ENCODE measurements at regions not wholly inside any gene's neighbourhood (a gene's known extent, or its start where the extent isn't known, plus 50 kb on each side); places are given as distances from the start of the nearest gene placed in this dataset.

DNA sequence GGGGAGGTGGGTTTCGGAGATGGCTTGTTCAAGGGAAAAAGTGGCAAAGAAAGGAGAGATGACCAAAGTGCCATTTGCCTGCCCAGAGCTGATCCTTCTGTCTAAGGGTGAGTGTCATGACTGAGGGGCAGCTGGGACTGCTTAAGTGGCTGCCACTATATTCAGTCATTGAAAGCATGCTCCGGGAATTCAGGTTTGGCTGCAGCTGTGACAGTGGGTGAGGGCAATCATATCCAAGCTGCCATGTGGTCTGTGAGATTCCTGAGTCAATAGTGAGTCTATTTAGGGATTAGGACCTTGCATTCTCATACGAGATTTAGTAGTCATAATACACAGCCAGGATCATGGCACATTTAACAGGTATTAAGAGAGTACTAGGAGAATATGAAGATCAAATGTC, 138.8 kb upstream of the BANK1 start:
- H3K4me2 ChIP-seq: no peak overlapping the region
- no peaks in the 10 kb centered on the region for H3K36me3 ChIP-seq (replicated peaks; ENCODE audit: insufficient read depth, low read depth)
- H3K9me3 ChIP-seq (ENCODE audit: low read depth): no peaks in the 10 kb centered on the region
- WGBS (ENCODE audit: low lambda C conversion rate, missing lambda C conversion rate): 43% methylated on average over 3 of the region's 3 CpGs
- H3K27me3 ChIP-seq: no peaks in the 10 kb centered on the region
- H3K27ac ChIP-seq: no peak overlapping the region
- DNase-seq (ENCODE audit: low spot score): no peak
- H3K9me2 ChIP-seq (replicated peaks; ENCODE audit: insufficient read depth): no peaks in the 10 kb centered on the region
- no peaks in the 10 kb centered on the region for H4K20me1 ChIP-seq (ENCODE audit: insufficient read depth, poor library complexity, severe bottlenecking)
- H2AFZ ChIP-seq: no peak overlapping the region
- TF ChIP-seq EZH2phosphoT487 (IDR thresholded peaks at IDR 0.05; ENCODE audit: low read depth, severe bottlenecking, unreplicated experiment) (no peak), EZH2 (IDR thresholded peaks at IDR 0.05; ENCODE audit: borderline replicate concordance) (no peak)
- TF ChIP-seq, protein P1, sequence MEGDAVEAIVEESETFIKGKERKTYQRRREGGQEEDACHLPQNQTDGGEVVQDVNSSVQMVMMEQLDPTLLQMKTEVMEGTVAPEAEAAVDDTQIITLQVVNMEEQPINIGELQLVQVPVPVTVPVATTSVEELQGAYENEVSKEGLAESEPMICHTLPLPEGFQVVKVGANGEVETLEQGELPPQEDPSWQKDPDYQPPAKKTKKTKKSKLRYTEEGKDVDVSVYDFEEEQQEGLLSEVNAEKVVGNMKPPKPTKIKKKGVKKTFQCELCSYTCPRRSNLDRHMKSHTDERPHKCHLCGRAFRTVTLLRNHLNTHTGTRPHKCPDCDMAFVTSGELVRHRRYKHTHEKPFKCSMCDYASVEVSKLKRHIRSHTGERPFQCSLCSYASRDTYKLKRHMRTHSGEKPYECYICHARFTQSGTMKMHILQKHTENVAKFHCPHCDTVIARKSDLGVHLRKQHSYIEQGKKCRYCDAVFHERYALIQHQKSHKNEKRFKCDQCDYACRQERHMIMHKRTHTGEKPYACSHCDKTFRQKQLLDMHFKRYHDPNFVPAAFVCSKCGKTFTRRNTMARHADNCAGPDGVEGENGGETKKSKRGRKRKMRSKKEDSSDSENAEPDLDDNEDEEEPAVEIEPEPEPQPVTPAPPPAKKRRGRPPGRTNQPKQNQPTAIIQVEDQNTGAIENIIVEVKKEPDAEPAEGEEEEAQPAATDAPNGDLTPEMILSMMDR (IDR thresholded peaks at IDR 0.05; ENCODE audit: poor library complexity): no peak
- H3K4me1 ChIP-seq (ENCODE audit: insufficient read depth): no peaks in the 10 kb centered on the region
- H3K79me2 ChIP-seq: no peaks in the 10 kb centered on the region
- H3K4me3 ChIP-seq: no peak overlapping the region

DNA sequence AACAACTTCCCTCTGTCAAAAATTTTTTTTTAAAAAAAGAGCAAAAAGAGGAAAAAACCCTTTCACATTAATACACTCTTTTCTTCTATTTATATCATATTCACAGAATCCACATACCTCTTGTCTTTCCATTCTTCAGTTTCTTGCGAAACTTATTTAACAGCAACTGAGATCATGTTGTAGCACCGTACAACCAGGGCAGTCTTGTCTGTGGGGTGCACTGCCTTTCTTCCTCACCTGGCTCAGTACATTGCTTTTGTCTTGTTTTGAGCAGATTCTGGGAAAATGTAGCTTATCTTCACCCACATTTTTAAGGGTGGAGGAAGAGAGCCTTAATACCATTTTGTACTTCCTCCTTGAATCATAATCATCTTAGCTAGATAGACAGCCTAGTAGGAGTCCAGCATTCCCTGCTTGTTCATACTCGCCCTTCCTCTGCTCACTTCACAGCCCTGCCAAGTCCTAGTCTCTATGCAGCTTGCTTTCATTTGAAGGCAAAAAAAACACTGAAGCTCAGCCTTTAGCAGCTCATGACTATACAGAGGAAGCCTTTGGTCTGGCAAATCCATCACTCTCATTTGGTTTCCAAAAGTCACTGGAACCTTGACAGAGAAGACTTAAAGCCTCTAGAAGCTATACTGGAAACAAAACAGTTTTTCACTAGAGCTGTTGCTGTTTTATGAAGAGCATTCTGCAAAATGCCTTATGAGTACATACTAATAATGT, 140.6 kb upstream of the BANK1 start:
- H4K20me1 ChIP-seq (ENCODE audit: insufficient read depth, poor library complexity, severe bottlenecking): no peaks in the 10 kb centered on the region
- no peak overlapping the region for H3K4me2 ChIP-seq
- H3K4me3 ChIP-seq: no peak overlapping the region
- H2AFZ ChIP-seq: no peak overlapping the region
- no peaks in the 10 kb centered on the region for H3K9me2 ChIP-seq (replicated peaks; ENCODE audit: insufficient read depth)
- no peaks in the 10 kb centered on the region for H3K4me1 ChIP-seq (ENCODE audit: insufficient read depth)
- H3K27ac ChIP-seq: no peak overlapping the region
- TF ChIP-seq EZH2phosphoT487 (IDR thresholded peaks at IDR 0.05; ENCODE audit: low read depth, severe bottlenecking, unreplicated experiment) (no peak), EZH2 (IDR thresholded peaks at IDR 0.05; ENCODE audit: borderline replicate concordance) (no peak)
- TF ChIP-seq, protein P1 (IDR thresholded peaks at IDR 0.05; ENCODE audit: poor library complexity): no peak
- no peaks in the 10 kb centered on the region for H3K27me3 ChIP-seq
- WGBS (ENCODE audit: low lambda C conversion rate, missing lambda C conversion rate): 94% methylated on average over 3 of the region's 3 CpGs
- no peaks in the 10 kb centered on the region for H3K36me3 ChIP-seq (replicated peaks; ENCODE audit: insufficient read depth, low read depth)
- no peaks in the 10 kb centered on the region for H3K79me2 ChIP-seq
- H3K9me3 ChIP-seq (ENCODE audit: low read depth): no peaks in the 10 kb centered on the region
- no peak for DNase-seq (ENCODE audit: low spot score)

DNA sequence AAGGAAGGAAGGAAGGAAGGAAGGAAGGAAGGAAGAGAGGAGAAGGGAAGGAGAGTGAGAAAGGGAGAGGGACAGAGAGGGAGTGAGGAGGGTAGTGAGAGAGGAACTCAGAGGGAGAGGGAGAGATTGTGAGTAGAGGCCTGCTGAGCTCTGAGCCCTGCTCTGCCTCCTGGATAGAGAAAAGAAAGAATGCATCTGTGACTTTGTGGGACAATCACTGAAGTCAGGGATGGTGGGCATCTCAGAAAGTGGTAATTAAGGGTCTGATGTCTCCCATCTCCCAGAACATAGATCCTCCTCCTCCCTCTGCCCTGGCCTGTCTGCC, 142.9 kb upstream of the BANK1 start:
- no peaks in the 10 kb centered on the region for H3K27me3 ChIP-seq
- DNase-seq (ENCODE audit: low spot score): no peak
- no peaks in the 10 kb centered on the region for H3K79me2 ChIP-seq
- no peak overlapping the region for H3K27ac ChIP-seq
- TF ChIP-seq EZH2 (IDR thresholded peaks at IDR 0.05; ENCODE audit: borderline replicate concordance): no peak
- TF ChIP-seq, protein P1 (IDR thresholded peaks at IDR 0.05; ENCODE audit: poor library complexity): no peak
- TF ChIP-seq EZH2phosphoT487 (IDR thresholded peaks at IDR 0.05; ENCODE audit: low read depth, severe bottlenecking, unreplicated experiment): no peak
- no peak overlapping the region for H2AFZ ChIP-seq
- no peaks in the 10 kb centered on the region for H3K36me3 ChIP-seq (replicated peaks; ENCODE audit: insufficient read depth, low read depth)
- H4K20me1 ChIP-seq (ENCODE audit: insufficient read depth, poor library complexity, severe bottlenecking): no peaks in the 10 kb centered on the region
- no peak overlapping the region for H3K4me3 ChIP-seq
- H3K9me3 ChIP-seq (ENCODE audit: low read depth): no peaks in the 10 kb centered on the region
- no peaks in the 10 kb centered on the region for H3K9me2 ChIP-seq (replicated peaks; ENCODE audit: insufficient read depth)
- H3K4me1 ChIP-seq (ENCODE audit: insufficient read depth): no peaks in the 10 kb centered on the region
- H3K4me2 ChIP-seq: no peak overlapping the region

DNA sequence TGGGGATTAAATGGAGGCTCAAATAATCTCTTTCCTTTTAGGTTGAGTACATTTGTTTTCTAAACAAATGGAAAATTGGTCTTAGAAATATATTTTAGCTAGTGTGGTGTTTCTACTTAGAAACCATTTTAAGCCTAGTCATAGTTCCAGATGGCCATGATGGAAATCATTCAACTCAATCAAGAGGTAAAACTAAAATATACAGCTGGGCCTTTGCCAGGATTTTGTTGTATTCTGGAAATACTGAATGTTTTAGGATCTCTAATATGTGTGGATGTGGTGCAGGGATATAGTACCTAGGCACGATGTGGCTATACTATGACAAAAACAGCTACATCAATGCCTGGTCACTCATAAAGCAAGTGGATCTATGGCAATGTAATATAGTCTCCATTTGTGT, 146.0 kb upstream of the BANK1 start:
- Histone ChIP-seq H3K9me3 (ENCODE audit: low read depth) (no peaks in the 10 kb centered on the region), H3K36me3 (replicated peaks; ENCODE audit: insufficient read depth, low read depth) (no peaks in the 10 kb centered on the region), H3K27me3 (no peaks in the 10 kb centered on the region), H3K9me2 (replicated peaks; ENCODE audit: insufficient read depth) (no peaks in the 10 kb centered on the region), H2AFZ (no peak overlapping the region), H4K20me1 (ENCODE audit: insufficient read depth, poor library complexity, severe bottlenecking) (no peaks in the 10 kb centered on the region), H3K79me2 (no peaks in the 10 kb centered on the region), H3K4me3 (no peak overlapping the region), H3K4me2 (no peak overlapping the region), H3K27ac (no peak overlapping the region), H3K4me1 (ENCODE audit: insufficient read depth) (no peaks in the 10 kb centered on the region)
- TF ChIP-seq EZH2phosphoT487 (IDR thresholded peaks at IDR 0.05; ENCODE audit: low read depth, severe bottlenecking, unreplicated experiment) (no peak), EZH2 (IDR thresholded peaks at IDR 0.05; ENCODE audit: borderline replicate concordance) (no peak)
- TF ChIP-seq, protein P1 (IDR thresholded peaks at IDR 0.05; ENCODE audit: poor library complexity): no peak
- WGBS (ENCODE audit: low lambda C conversion rate, missing lambda C conversion rate): 84% methylated on average over 1 of the region's 1 CpG
- DNase-seq (ENCODE audit: low spot score): no peak
